OCI-LY1 (cell line): ENCODE measurements at regions not wholly inside any gene's neighbourhood (a gene's known extent, or its start where the extent isn't known, plus 50 kb on each side); places are given as distances from the start of the nearest gene placed in this dataset.

Experiments used
- H2AFZ ChIP-seq: fragments of 200-600 bp; sonication (generic), shearing (Covaris generic); 2 replicates; pipeline ENCODE4 v1.6.0; 2014; ENCODE audit warnings: antibody characterized with exemption, mild to moderate bottlenecking, low read length
- H3F3A ChIP-seq: fragments of 200-600 bp; sonication (generic), shearing (Covaris generic); 2 replicates; pipeline ENCODE4 v1.6.0; 2014; ENCODE audit warnings: mild to moderate bottlenecking, antibody characterized with exemption, low read length, moderate library complexity; ENCODE audit not compliant: insufficient read depth
- H3K27ac ChIP-seq: fragments of 200-600 bp; sonication (generic); 2 replicates; pipeline ENCODE4 v1.5.1; 2014; ENCODE audit warnings: low read length, mixed run types, mild to moderate bottlenecking, low read depth; ENCODE audit not compliant: poor library complexity, severe bottlenecking
- H3K27me3 ChIP-seq: fragments of 200-600 bp; sonication (generic); 2 replicates; pipeline ENCODE4 v1.6.0; 2014; ENCODE audit warnings: antibody characterized with exemption, mild to moderate bottlenecking, low read length, moderate library complexity; ENCODE audit not compliant: insufficient read depth
- H3K36me3 ChIP-seq: fragments of 200-600 bp; sonication (generic); 2 replicates; pipeline ENCODE4 v1.6.1; 2014; ENCODE audit warnings: mild to moderate bottlenecking, antibody characterized with exemption, low read length, moderate library complexity, mixed read lengths; ENCODE audit not compliant: insufficient read depth
- H3K4me1 ChIP-seq: fragments of 200-600 bp; sonication (generic); 2 replicates; pipeline ENCODE4 v1.5.1; 2014; ENCODE audit warnings: mild to moderate bottlenecking, low read length, moderate library complexity; ENCODE audit not compliant: insufficient read depth, severe bottlenecking
- H3K4me2 ChIP-seq: fragments of 200-600 bp; sonication (generic), shearing (Covaris generic); 2 replicates; pipeline ENCODE4 v1.6.1; 2014; ENCODE audit warnings: low read length
- H3K4me3 ChIP-seq: fragments of 200-600 bp; sonication (generic); 2 replicates; pipeline ENCODE4 v1.5.1; 2014; ENCODE audit warnings: low read length, low read depth, mild to moderate bottlenecking, mixed read lengths; ENCODE audit not compliant: poor library complexity, severe bottlenecking
- H3K79me2 ChIP-seq: fragments of 200-600 bp; shearing (Covaris generic); 2 replicates; pipeline ENCODE4 v1.6.1; 2016; ENCODE audit warnings: mixed run types, low read length, mixed read lengths; ENCODE audit not compliant: insufficient read depth
- H3K9ac ChIP-seq: fragments of 200-600 bp; sonication (generic), shearing (Covaris generic); 2 replicates; pipeline ENCODE4 v1.6.1; 2014; ENCODE audit warnings: mild to moderate bottlenecking, low read length, mixed read lengths
- H3K9me2 ChIP-seq: fragments of 200-600 bp; sonication (generic), shearing (Covaris generic); 2 replicates; pipeline ENCODE4 v1.6.1; 2014; ENCODE audit warnings: low read depth, mild to moderate bottlenecking, low read length, mixed read lengths
- H3K9me3 ChIP-seq: fragments of 200-600 bp; shearing (Covaris generic); 2 replicates; pipeline ENCODE4 v1.6.1; 2014; ENCODE audit warnings: low read length, mixed read lengths
- H4K20me1 ChIP-seq: fragments of 200-600 bp; sonication (generic), shearing (Covaris generic); 2 replicates; pipeline ENCODE4 v1.6.0; 2016; ENCODE audit warnings: mild to moderate bottlenecking, low read length; ENCODE audit not compliant: insufficient read depth
- EZH2 ChIP-seq: fragments of 200-600 bp; sonication (generic), shearing (Covaris generic); IDR thresholded peaks from 2 replicates; pipeline ENCODE4 v1.8.0; 2017; ENCODE audit warnings: borderline replicate concordance, mixed run types, mild to moderate bottlenecking, antibody characterized with exemption, low read length, moderate library complexity, mixed read lengths
- TF ChIP-seq, protein P1 (sequence below): fragments of 200-600 bp; sonication (generic), shearing (Covaris generic); IDR thresholded peaks from 2 replicates; pipeline ENCODE4 v1.5.1; 2017; ENCODE audit warnings: mild to moderate bottlenecking, antibody characterized with exemption, low read length, moderate library complexity, mixed read lengths

- H3K9me3 ChIP-seq, result no peaks in the 10 kb centered on the region
- no peak for TF ChIP-seq EZH2
- TF ChIP-seq, protein P1, sequence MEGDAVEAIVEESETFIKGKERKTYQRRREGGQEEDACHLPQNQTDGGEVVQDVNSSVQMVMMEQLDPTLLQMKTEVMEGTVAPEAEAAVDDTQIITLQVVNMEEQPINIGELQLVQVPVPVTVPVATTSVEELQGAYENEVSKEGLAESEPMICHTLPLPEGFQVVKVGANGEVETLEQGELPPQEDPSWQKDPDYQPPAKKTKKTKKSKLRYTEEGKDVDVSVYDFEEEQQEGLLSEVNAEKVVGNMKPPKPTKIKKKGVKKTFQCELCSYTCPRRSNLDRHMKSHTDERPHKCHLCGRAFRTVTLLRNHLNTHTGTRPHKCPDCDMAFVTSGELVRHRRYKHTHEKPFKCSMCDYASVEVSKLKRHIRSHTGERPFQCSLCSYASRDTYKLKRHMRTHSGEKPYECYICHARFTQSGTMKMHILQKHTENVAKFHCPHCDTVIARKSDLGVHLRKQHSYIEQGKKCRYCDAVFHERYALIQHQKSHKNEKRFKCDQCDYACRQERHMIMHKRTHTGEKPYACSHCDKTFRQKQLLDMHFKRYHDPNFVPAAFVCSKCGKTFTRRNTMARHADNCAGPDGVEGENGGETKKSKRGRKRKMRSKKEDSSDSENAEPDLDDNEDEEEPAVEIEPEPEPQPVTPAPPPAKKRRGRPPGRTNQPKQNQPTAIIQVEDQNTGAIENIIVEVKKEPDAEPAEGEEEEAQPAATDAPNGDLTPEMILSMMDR, result no peak
- H3K4me3 ChIP-seq, result no peak overlapping the region
- no peak overlapping the region for H3K9ac ChIP-seq
- no peaks in the 10 kb centered on the region for H3K4me1 ChIP-seq
- no peaks in the 10 kb centered on the region for H3K36me3 ChIP-seq
- no peaks in the 10 kb centered on the region for H3F3A ChIP-seq
- H2AFZ ChIP-seq, result no peak overlapping the region
- H3K79me2 ChIP-seq, result no peaks in the 10 kb centered on the region
- H4K20me1 ChIP-seq, result no peaks in the 10 kb centered on the region
- no peak overlapping the region for H3K4me2 ChIP-seq
- H3K27me3 ChIP-seq, result no peaks in the 10 kb centered on the region
- H3K27ac ChIP-seq, result no peak overlapping the region
- no peaks in the 10 kb centered on the region for H3K9me2 ChIP-seq
Measured at GRCh38 chr4:66486068-66486467, 815.8 kb upstream of the EPHA5 start.

GRCh38 chr4:66482186-66482585 lies 811.9 kb upstream of the EPHA5 start:
- Histone ChIP-seq H3F3A (no peaks in the 10 kb centered on the region), H3K4me3 (no peak overlapping the region), H3K9me2 (no peaks in the 10 kb centered on the region), H3K9ac (no peak overlapping the region), H3K36me3 (no peaks in the 10 kb centered on the region), H3K9me3 (no peaks in the 10 kb centered on the region), H3K27ac (no peak overlapping the region), H3K4me2 (no peak overlapping the region), H3K79me2 (no peaks in the 10 kb centered on the region), H3K4me1 (no peaks in the 10 kb centered on the region), H3K27me3 (no peaks in the 10 kb centered on the region), H4K20me1 (no peaks in the 10 kb centered on the region), H2AFZ (no peak overlapping the region)
- no peak for TF ChIP-seq EZH2
- TF ChIP-seq, protein P1, result no peak

DNA sequence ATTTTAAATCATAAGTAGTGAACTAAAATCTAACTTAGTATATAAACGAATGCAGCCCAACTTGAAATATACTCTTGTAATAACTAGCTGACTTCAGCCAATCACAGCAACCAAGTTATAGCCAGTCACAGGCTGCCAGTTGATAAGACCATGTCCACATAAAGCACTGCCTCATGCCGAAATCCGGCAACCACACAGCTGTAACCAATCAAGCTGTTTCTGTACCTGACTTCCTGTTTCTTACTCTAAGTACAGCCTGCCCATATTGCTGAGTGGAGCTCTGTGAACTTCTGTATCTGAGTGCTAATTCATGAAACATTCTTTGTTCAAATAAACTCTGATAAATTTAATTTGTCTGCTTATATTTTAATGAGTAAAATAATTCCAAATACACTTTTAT lies 805.3 kb upstream of the EPHA5 start:
- H3F3A ChIP-seq, result no peaks in the 10 kb centered on the region
- H3K36me3 ChIP-seq, result no peaks in the 10 kb centered on the region

More for the DNA sequence above, 805.3 kb upstream of the EPHA5 start:
- Histone ChIP-seq H2AFZ (no peak overlapping the region), H3K4me1 (no peaks in the 10 kb centered on the region), H3K27me3 (no peaks in the 10 kb centered on the region), H3K79me2 (no peaks in the 10 kb centered on the region), H3K4me2 (no peak overlapping the region), H3K4me3 (no peak overlapping the region), H3K9me3 (no peaks in the 10 kb centered on the region), H3K9ac (no peak overlapping the region), H3K9me2 (no peaks in the 10 kb centered on the region), H3K27ac (no peak overlapping the region), H4K20me1 (no peaks in the 10 kb centered on the region)
- TF ChIP-seq EZH2, result no peak
- TF ChIP-seq, protein P1, result no peak
